ENCODE measurements at regions not wholly inside any gene's neighbourhood (a gene's known extent, or its start where the extent isn't known, plus 50 kb on each side); places are given as distances from the start of the nearest gene placed in this dataset.

- no peak overlapping the region for H3K4me3 ChIP-seq (ENCODE audit: low read depth, low read length)
- TF ChIP-seq, protein P1, sequence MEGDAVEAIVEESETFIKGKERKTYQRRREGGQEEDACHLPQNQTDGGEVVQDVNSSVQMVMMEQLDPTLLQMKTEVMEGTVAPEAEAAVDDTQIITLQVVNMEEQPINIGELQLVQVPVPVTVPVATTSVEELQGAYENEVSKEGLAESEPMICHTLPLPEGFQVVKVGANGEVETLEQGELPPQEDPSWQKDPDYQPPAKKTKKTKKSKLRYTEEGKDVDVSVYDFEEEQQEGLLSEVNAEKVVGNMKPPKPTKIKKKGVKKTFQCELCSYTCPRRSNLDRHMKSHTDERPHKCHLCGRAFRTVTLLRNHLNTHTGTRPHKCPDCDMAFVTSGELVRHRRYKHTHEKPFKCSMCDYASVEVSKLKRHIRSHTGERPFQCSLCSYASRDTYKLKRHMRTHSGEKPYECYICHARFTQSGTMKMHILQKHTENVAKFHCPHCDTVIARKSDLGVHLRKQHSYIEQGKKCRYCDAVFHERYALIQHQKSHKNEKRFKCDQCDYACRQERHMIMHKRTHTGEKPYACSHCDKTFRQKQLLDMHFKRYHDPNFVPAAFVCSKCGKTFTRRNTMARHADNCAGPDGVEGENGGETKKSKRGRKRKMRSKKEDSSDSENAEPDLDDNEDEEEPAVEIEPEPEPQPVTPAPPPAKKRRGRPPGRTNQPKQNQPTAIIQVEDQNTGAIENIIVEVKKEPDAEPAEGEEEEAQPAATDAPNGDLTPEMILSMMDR (IDR thresholded peaks at IDR 0.05; ENCODE audit: borderline replicate concordance, insufficient read depth, low read depth, low read length), result no peak
Observed at GRCh38 chr2:212945526-212945925, 205.9 kb downstream of the IKZF2 start.

DNA sequence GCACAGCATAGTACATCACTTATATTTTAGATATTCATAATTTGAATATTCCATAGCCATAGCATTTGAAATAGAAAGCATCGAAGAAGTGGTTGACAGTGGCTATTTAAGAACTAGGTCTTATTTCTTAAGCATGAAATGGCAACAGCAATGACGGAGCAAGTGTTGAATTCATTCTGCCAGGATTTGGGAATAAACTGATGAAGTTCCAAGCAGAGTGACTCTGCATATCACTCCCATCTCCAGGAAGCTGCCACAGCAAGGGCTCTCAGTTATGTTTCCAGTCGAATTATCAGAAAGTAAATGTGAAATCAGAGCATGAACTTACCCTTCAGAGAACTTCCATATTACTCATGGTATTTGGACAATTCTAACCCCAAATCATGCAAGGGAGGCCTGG lies 208.1 kb downstream of the IKZF2 start:
- no peak overlapping the region for H3K4me3 ChIP-seq (ENCODE audit: low read depth, low read length)
- TF ChIP-seq, protein P1 (IDR thresholded peaks at IDR 0.05; ENCODE audit: borderline replicate concordance, insufficient read depth, low read depth, low read length), result no peak

- TF ChIP-seq, protein P1 (IDR thresholded peaks at IDR 0.05; ENCODE audit: borderline replicate concordance, insufficient read depth, low read depth, low read length), result no peak
- no peak overlapping the region for H3K4me3 ChIP-seq (ENCODE audit: low read depth, low read length)
Observed at GRCh38 chr2:212941361-212941760, 210.1 kb downstream of the IKZF2 start.

- TF ChIP-seq, protein P1 (IDR thresholded peaks at IDR 0.05; ENCODE audit: borderline replicate concordance, insufficient read depth, low read depth, low read length), result no peak
- no peak overlapping the region for H3K4me3 ChIP-seq (ENCODE audit: low read depth, low read length)
Observed at GRCh38 chr2:212940816-212941215, 210.6 kb downstream of the IKZF2 start.

GRCh38 chr2:212939777-212940531 lies 211.5 kb downstream of the IKZF2 start:
- TF ChIP-seq, protein P1 (IDR thresholded peaks at IDR 0.05; ENCODE audit: borderline replicate concordance, insufficient read depth, low read depth, low read length), result no peak
- no peak overlapping the region for H3K4me3 ChIP-seq (ENCODE audit: low read depth, low read length)

DNA sequence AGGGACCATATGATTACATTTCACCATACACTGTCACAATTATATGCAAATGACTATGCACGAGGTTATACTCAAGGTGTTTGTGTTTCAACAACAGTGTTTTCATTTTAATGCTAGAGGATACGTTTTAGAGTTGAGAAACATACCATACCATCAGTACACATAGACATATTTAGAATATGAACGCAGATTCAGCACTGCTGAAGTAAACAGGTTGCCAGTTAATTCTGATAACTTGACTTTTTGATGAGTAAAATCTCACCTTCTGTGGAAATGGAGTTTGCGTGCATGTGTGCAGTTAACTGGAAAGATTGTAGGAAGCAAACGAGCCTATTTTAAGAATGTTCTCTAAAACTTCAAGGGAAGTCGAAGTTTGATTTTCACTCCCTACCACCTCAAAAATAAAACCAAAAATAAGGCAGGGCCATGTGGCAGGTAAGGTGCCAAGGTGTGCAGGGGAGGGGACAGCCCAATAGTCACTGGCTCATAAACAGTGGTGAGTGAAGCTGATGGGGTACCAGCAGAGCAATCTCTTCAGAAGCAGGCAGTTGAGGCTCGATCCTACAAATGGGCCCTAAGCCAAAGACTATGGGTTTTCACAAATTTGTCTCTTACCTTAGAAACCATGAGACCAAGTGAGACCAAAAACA lies 213.1 kb downstream of the IKZF2 start:
- TF ChIP-seq, protein P1 (IDR thresholded peaks at IDR 0.05; ENCODE audit: borderline replicate concordance, insufficient read depth, low read depth, low read length), result no peak
- no peak overlapping the region for H3K4me3 ChIP-seq (ENCODE audit: low read depth, low read length)

- H3K4me3 ChIP-seq (ENCODE audit: low read depth, low read length), result no peak overlapping the region
- TF ChIP-seq, protein P1 (IDR thresholded peaks at IDR 0.05; ENCODE audit: borderline replicate concordance, insufficient read depth, low read depth, low read length), result no peak
Observed at GRCh38 chr2:212936572-212936971, 214.8 kb downstream of the IKZF2 start.
